H1 (cell line): ENCODE measurements at regions not wholly inside any gene's neighbourhood (a gene's known extent, or its start where the extent isn't known, plus 50 kb on each side); places are given as distances from the start of the nearest gene placed in this dataset.

Experiments used
- CTCF ChIA-PET: fragments of 300-600 bp; sonication (Branson Sonifier 250); formaldehyde crosslinking; loops from one replicate; lab custom pipeline; 2021; ENCODE audit not compliant: partially characterized antibody; lab: Charles Lee
- POLR2A ChIA-PET: fragments of 300-600 bp; sonication (Branson Sonifier 250); formaldehyde crosslinking; loops from one replicate; lab custom pipeline; 2021; ENCODE audit warnings: inconsistent platforms; ENCODE audit not compliant: partially characterized antibody; lab: Charles Lee
- DNase-seq, 2 experiments: peaks; one replicate each; pipeline versions ENCODE4 v3.0.0 to v3.0.0-alpha.2; 2010 to 2022; ENCODE audit warnings: low spot score in 2 of 2, low read depth in 1 of 2, mixed read lengths in 1 of 2
- FAIRE-seq: peaks from 2 replicates; lab custom pipeline; 2011; peaks lifted over from hg19 to GRCh38; lab: Jason Lieb, UNC
- H2AFZ ChIP-seq: 2 replicates; pipeline ENCODE4 v1.8.1; 2012; ENCODE audit warnings: low read length, inconsistent platforms
- H2AK5ac ChIP-seq: 2 replicates; pipeline ENCODE4 v1.6.1; 2013; ENCODE audit warnings: low read depth, low read length
- H2BK120ac ChIP-seq: replicated peaks from 2 replicates; pipeline ENCODE3; 2013; ENCODE audit warnings: low read depth, low read length, inconsistent platforms
- H2BK12ac ChIP-seq: 2 replicates; pipeline ENCODE4 v1.6.1; 2013; ENCODE audit warnings: low read depth, low read length
- H2BK15ac ChIP-seq: 2 replicates; pipeline ENCODE4 v1.6.1; 2013; ENCODE audit warnings: low read length
- H2BK20ac ChIP-seq: 2 replicates; pipeline ENCODE4 v1.6.1; 2013; ENCODE audit warnings: low read length
- H2BK5ac ChIP-seq: 2 replicates; pipeline ENCODE4 v1.6.1; 2013; ENCODE audit warnings: low read depth, low read length
- H3K14ac ChIP-seq: 2 replicates; pipeline ENCODE4 v1.6.1; 2013; ENCODE audit warnings: inconsistent platforms; ENCODE audit not compliant: insufficient read length
- H3K18ac ChIP-seq: 2 replicates; pipeline ENCODE4 v1.6.1; 2013; ENCODE audit warnings: low read length; ENCODE audit errors: extremely low read depth
- H3K23ac ChIP-seq: 2 replicates; pipeline ENCODE4 v1.6.1; 2013; ENCODE audit warnings: inconsistent platforms; ENCODE audit not compliant: insufficient read length
- H3K23me2 ChIP-seq: 2 replicates; pipeline ENCODE4 v1.6.1; 2013; ENCODE audit warnings: low read depth, low read length
- H3K27ac ChIP-seq: 2 replicates; pipeline ENCODE4 v1.6.1; 2011; ENCODE audit warnings: low read depth, low read length, inconsistent platforms
- H3K27me3 ChIP-seq, 4 experiments: replicated peaks in 1 of 4; 1 replicate in 1 of 4; 2 replicates in 3 of 4; pipeline versions ENCODE4 v1.6.1 to v1.8.1; 2011 to 2013; ENCODE audit warnings: low read length in 3 of 4, mild to moderate bottlenecking in 3 of 4, inconsistent platforms in 2 of 4, mixed read lengths in 2 of 4, moderate library complexity in 1 of 4; ENCODE audit not compliant: control insufficient read depth in 3 of 4, insufficient read depth in 3 of 4; ENCODE audit errors: extremely low read depth in 1 of 4
- H3K36me3 ChIP-seq, 4 experiments: 2 replicates each; pipeline versions ENCODE4 v1.6.1 to v1.8.1; 2011 to 2013; ENCODE audit warnings: mild to moderate bottlenecking in 4 of 4, low read length in 3 of 4, moderate library complexity in 2 of 4, control low read depth in 1 of 4, inconsistent platforms in 1 of 4; ENCODE audit not compliant: insufficient read depth in 4 of 4, control insufficient read depth in 2 of 4
- H3K4ac ChIP-seq: replicated peaks from 2 replicates; pipeline ENCODE3; 2013; ENCODE audit warnings: low read length, low read depth, mixed read lengths, inconsistent platforms; ENCODE audit not compliant: insufficient read length
- H3K4me1 ChIP-seq, 4 experiments: replicated peaks in 1 of 4; 1 replicate in 1 of 4; 2 replicates in 3 of 4; pipeline versions ENCODE4 v1.6.1 to v1.8.1; 2011 to 2013; ENCODE audit warnings: low read length in 3 of 4, inconsistent platforms in 2 of 4, mixed read lengths in 1 of 4; ENCODE audit not compliant: insufficient read depth in 4 of 4, control insufficient read depth in 3 of 4
- H3K4me2 ChIP-seq, 2 experiments: 2 replicates each; pipeline versions ENCODE4 v1.6.1 to v1.8.1; 2011 to 2013; ENCODE audit warnings: low read depth in 2 of 2, low read length in 2 of 2, control low read depth in 1 of 2, inconsistent platforms in 1 of 2, mild to moderate bottlenecking in 1 of 2; ENCODE audit not compliant: insufficient read depth in 1 of 2
- H3K4me3 ChIP-seq, 4 experiments: fragments of 200-600, 300-600 bp in 1 of 4; sonication (generic), shearing (Covaris generic), sonication (Bioruptor Twin) in 1 of 4; 2 replicates each; pipeline versions ENCODE4 v1.5.1 to v1.8.1; 2011 to 2016; ENCODE audit warnings: low read length in 4 of 4, low read depth in 3 of 4, control low read depth in 2 of 4, inconsistent platforms in 2 of 4, mild to moderate bottlenecking in 2 of 4, mixed read lengths in 1 of 4, moderate library complexity in 1 of 4; ENCODE audit not compliant: insufficient read depth in 2 of 4; ENCODE audit errors: extremely low read depth in 1 of 4
- H3K56ac ChIP-seq: replicated peaks from 2 replicates; pipeline ENCODE3; 2013; ENCODE audit warnings: low read depth, mild to moderate bottlenecking, mixed read lengths, low read length, inconsistent platforms; ENCODE audit not compliant: insufficient read length
- H3K79me1 ChIP-seq: 2 replicates; pipeline ENCODE4 v1.6.1; 2013; ENCODE audit warnings: low read depth, low read length, control low read depth
- H3K79me2 ChIP-seq, 2 experiments: 2 replicates each; pipeline versions ENCODE4 v1.6.1 to v1.8.1; 2012 to 2013; ENCODE audit warnings: low read length in 2 of 2, mild to moderate bottlenecking in 2 of 2, inconsistent platforms in 1 of 2; ENCODE audit not compliant: insufficient read depth in 2 of 2, control insufficient read depth in 1 of 2
- H3K9ac ChIP-seq, 4 experiments: replicated peaks in 1 of 4; 1 replicate in 1 of 4; 2 replicates in 3 of 4; pipeline versions ENCODE4 v1.6.1 to v1.8.1; 2011 to 2013; ENCODE audit warnings: low read depth in 3 of 4, low read length in 3 of 4, control low read depth in 2 of 4, mild to moderate bottlenecking in 2 of 4, moderate library complexity in 2 of 4, inconsistent platforms in 1 of 4; ENCODE audit errors: extremely low read depth in 1 of 4
- H3K9me3 ChIP-seq, 2 experiments: 2 replicates each; pipeline versions ENCODE4 v1.6.1 to v1.8.1; 2012 to 2013; ENCODE audit warnings: mild to moderate bottlenecking in 2 of 2, moderate library complexity in 2 of 2, control low read depth in 1 of 2, inconsistent platforms in 1 of 2, low read depth in 1 of 2, low read length in 1 of 2, mixed read lengths in 1 of 2; ENCODE audit not compliant: insufficient read depth in 2 of 2
- H4K20me1 ChIP-seq, 2 experiments: replicated peaks in 1 of 2; 2 replicates each; pipeline versions ENCODE3 to v1.8.1; 2011 to 2013; ENCODE audit warnings: inconsistent platforms in 2 of 2, low read length in 2 of 2, mild to moderate bottlenecking in 1 of 2; ENCODE audit not compliant: insufficient read depth in 2 of 2, control insufficient read depth in 1 of 2
- H4K5ac ChIP-seq: 2 replicates; pipeline ENCODE4 v1.6.1; 2013; ENCODE audit warnings: low read length, low read depth, mixed read lengths, inconsistent platforms; ENCODE audit not compliant: insufficient read length
- H4K8ac ChIP-seq: 2 replicates; pipeline ENCODE4 v1.8.0; 2013; ENCODE audit warnings: mild to moderate bottlenecking, moderate library complexity, low read length, inconsistent platforms; ENCODE audit not compliant: insufficient read depth; ENCODE audit errors: extremely low read depth
- H4K91ac ChIP-seq: replicated peaks from 2 replicates; pipeline ENCODE3; 2013; ENCODE audit warnings: low read length, mixed read lengths, inconsistent platforms; ENCODE audit not compliant: insufficient read length
- POLR2AphosphoS5 ChIP-seq: IDR thresholded peaks from 2 replicates; pipeline ENCODE4 v1.6.1; 2011; ENCODE audit warnings: low read depth, low read length
- WGBS, 2 experiments: shearing (Covaris generic) in 1 of 2; methylation state at CpG; one replicate each; pipeline versions ENCODE4 v1.1.6 to v1.1.7; 2013 to 2015; ENCODE audit warnings: low lambda C conversion rate in 2 of 2, mixed read lengths in 2 of 2, inconsistent platforms in 1 of 2, low coverage in 1 of 2, missing lambda C conversion rate in 1 of 2; ENCODE audit not compliant: insufficient replicate concordance in 2 of 2, insufficient coverage in 1 of 2, insufficient read length in 1 of 2; ENCODE audit errors: extremely low coverage in 1 of 2, missing lambda C conversion rate in 1 of 2; 5-methylcytosine and 5-hydroxymethylcytosine counted together

- H2AK5ac ChIP-seq: no peak overlapping the region
- no peaks in the 10 kb centered on the region for H3K9me3 ChIP-seq
- FAIRE-seq (no peak), DNase-seq (no peak)
- H3K4me1 ChIP-seq: peaks cover 0 to 2% (median 0%) of the 10 kb centered on the region in 4 experiments; a peak in 2 of 7 replicates
- no peak overlapping the region for H4K91ac ChIP-seq
- POLR2A ChIA-PET: interaction anchor here (0.7 to 0.8 kb wide), 2 partner anchors 31 to 56 kb away, joined by 3 to 4 read pairs; no protein-coding TSS in a partner anchor
- no peak overlapping the region for H3K9ac ChIP-seq
- no peak overlapping the region for H3K4me2 ChIP-seq
- no peak overlapping the region for H2BK12ac ChIP-seq
- no peak overlapping the region for H2BK120ac ChIP-seq
- no peak overlapping the region for H2BK15ac ChIP-seq
- H3K14ac ChIP-seq: no peak overlapping the region
- H3K27me3 ChIP-seq: no peaks in the 10 kb centered on the region
- H3K27ac ChIP-seq: no peak overlapping the region
- 85% methylated on average over 5 of the region's 5 CpGs; no CpG with 5 or more reads in 1 of the 2 experiments for WGBS, 2 experiments
- no peak overlapping the region for H3K4ac ChIP-seq
- no peak overlapping the region for H4K8ac ChIP-seq
- H3K79me2 ChIP-seq: no peaks in the 10 kb centered on the region
- no peak overlapping the region for H3K56ac ChIP-seq
- CTCF ChIA-PET: interaction anchor here (0.6 to 11.3 kb wide), 11 partner anchors 8 to 931 kb away, joined by 3 to 173 read pairs (median 5); no protein-coding TSS in a partner anchor
- TF ChIP-seq POLR2AphosphoS5: no peak
- no peaks in the 10 kb centered on the region for H3K23me2 ChIP-seq
- H4K5ac ChIP-seq: no peak overlapping the region
- no peak overlapping the region for H3K18ac ChIP-seq
- H3K4me3 ChIP-seq: no peak overlapping the region
- H3K79me1 ChIP-seq: no peaks in the 10 kb centered on the region
- no peak overlapping the region for H2BK5ac ChIP-seq
- H3K23ac ChIP-seq: no peak overlapping the region
- no peak overlapping the region for H2AFZ ChIP-seq
- H3K36me3 ChIP-seq: no peaks in the 10 kb centered on the region
- H2BK20ac ChIP-seq: no peak overlapping the region
- no peaks in the 10 kb centered on the region for H4K20me1 ChIP-seq
Observed at GRCh38 chr2:174692256-174692919, 71.9 kb downstream of the CHRNA1 start.
